GM20000 (cell line): ENCODE measurements at regions not wholly inside any gene's neighbourhood (a gene's known extent, or its start where the extent isn't known, plus 50 kb on each side); places are given as distances from the start of the nearest gene placed in this dataset.

Experiments used
- DNase-seq: peaks from one replicate; pipeline ENCODE4 v3.0.0; 2012; ENCODE audit warnings: low spot score
- CTCF ChIP-seq: IDR thresholded peaks from 2 replicates; pipeline ENCODE4 v1.5.1; 2012; ENCODE audit warnings: mild to moderate bottlenecking, control low read depth; ENCODE audit errors: extremely low read depth, missing control alignments

GRCh38 chr20:17875981-17876385 is 92.6 kb downstream of the SNX5 start:
- TF ChIP-seq CTCF, result no peak
- no peak for DNase-seq

DNA sequence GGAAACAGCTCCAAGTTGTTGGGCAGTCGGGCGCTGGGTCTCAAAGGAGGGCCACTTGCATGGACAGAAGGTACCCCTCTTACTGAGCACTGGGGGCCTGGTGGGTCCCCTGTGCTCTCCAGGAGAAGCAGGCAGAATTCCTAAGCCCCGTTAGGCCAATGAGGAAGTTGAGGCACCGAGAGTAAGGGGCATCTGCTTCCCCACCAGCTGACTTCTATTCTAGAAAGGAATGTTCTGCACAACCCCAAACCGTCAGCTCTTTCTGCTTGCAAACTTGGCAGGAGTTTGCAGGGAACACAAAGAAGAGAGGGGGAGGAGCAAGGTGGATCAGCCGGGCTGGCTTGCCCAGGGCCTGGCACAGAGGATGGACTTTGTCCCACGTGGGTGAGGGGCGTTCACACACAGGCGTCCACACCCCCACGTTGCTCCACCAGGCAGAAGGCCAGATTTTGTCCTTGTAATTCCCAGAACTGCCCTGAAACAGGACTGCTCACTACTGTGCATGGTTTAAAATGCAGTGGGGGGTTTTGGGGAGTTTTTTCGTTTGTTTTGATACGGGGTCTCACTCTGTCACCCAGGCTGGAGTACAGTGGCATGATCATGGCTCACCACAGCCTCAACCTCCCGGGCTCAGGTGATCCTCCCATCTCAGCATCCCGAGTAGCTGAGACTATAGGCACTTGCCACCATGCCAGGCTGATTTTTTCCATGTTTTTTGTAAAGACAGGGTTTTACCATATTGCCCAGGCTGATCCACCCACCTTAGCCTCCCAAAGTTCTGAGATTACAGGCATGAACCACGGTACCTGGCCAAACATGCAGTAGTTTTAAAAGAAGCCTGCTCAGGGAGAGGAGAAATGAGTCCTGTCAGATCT is 93.3 kb downstream of the SNX5 start:
- DNase-seq, result no peak

GRCh38 chr20:17874271-17875105 is 94.1 kb downstream of the SNX5 start:
- DNase-seq, result no peak
- TF ChIP-seq CTCF, result no peak

More for the DNA sequence above, 93.3 kb downstream of the SNX5 start:
- no peak for TF ChIP-seq CTCF

DNA sequence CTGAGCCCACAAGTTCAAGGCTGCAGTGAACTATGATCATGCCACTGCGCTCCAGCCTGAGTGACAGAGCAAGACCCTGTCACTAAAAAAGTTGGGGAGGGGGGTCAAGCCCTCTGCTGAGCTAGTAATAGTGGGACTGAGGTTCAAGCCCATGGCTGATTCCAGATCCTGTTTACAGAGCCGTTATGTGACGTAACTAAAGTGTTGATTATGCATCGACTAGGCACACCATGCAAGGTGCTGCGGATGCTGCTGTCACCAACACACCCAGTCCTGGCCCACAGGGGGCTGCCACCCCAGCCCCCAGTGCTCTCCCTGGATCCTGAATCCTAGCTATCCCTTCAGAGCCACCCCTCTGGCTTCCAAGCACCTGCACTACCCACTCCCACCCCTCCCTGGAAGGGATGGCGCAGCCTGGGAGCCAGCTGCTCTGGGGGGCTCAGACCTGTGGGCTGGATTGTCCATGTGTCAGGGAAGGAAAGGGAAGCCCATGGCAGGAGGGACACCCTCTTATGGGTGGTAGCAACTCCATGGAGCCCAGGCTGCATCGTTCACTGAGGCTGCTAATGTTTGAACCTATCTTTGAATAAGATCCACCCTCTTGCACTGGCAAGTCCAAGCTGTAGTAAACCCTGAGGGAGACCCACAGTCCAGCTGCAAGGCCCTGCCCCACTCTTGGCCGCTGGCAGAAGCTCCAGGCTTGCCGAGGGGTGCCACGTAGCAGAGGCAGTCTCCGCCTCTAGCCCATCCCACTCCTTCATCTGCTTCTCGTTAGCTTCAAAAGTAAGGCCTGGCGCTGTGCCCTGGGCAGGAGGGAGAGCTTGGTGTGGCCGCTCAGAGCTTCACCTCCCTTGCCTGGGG is 95.0 kb downstream of the SNX5 start:
- DNase-seq, result no peak
- no peak for TF ChIP-seq CTCF

GRCh38 chr20:17872959-17873358 is 95.6 kb downstream of the SNX5 start:
- no peak for DNase-seq
- TF ChIP-seq CTCF, result no peak

- TF ChIP-seq CTCF, result no peak
- no peak for DNase-seq
Observed at GRCh38 chr20:17872434-17872833, 96.2 kb downstream of the SNX5 start.

GRCh38 chr20:17871886-17872285 is 96.7 kb downstream of the SNX5 start:
- no peak for DNase-seq
- TF ChIP-seq CTCF, result no peak
